Stomach smooth muscle (tissue), 2 donors: ENCODE measurements at regions not wholly inside any gene's neighbourhood (a gene's known extent, or its start where the extent isn't known, plus 50 kb on each side); places are given as distances from the start of the nearest gene placed in this dataset.

Experiments
- H3K27ac ChIP-seq: one replicate; pipeline ENCODE4 v1.7.0; 2013; ENCODE audit warnings: mild to moderate bottlenecking, low read length, inconsistent platforms
- H3K27me3 ChIP-seq, 2 donors: one replicate each; pipeline ENCODE4 v1.7.0; 2013; ENCODE audit warnings: low read length in 2 of 2; ENCODE audit not compliant: insufficient read depth in 2 of 2, control insufficient read depth in 1 of 2
- H3K36me3 ChIP-seq, 2 donors: one replicate each; pipeline ENCODE4 v1.7.0; 2013; ENCODE audit warnings: low read length in 2 of 2; ENCODE audit not compliant: control insufficient read depth in 2 of 2, insufficient read depth in 2 of 2
- H3K4me1 ChIP-seq: one replicate; pipeline ENCODE4 v1.7.0; 2013; ENCODE audit warnings: low read length; ENCODE audit not compliant: control insufficient read depth, insufficient read depth
- H3K4me3 ChIP-seq, 2 donors: one replicate each; pipeline ENCODE4 v1.7.0; 2013; ENCODE audit warnings: low read length in 2 of 2
- H3K9ac ChIP-seq, 2 donors: one replicate each; pipeline ENCODE4 v1.7.0; 2013; ENCODE audit warnings: low read length in 2 of 2, mild to moderate bottlenecking in 1 of 2
- H3K9me3 ChIP-seq, 2 donors: one replicate each; pipeline ENCODE4 v1.7.0; 2013; ENCODE audit warnings: low read length in 2 of 2; ENCODE audit not compliant: control insufficient read depth in 2 of 2
- donor health status: healthy.
- donor health status: Pancreatic carcinoma.

GRCh38 chr13:62887046-62887445 lies 1471.4 kb upstream of the PCDH20 start:
- Histone ChIP-seq H3K9ac (no peak overlapping the region), H3K9me3 (peaks cover 0 to 4% of the 10 kb centered on the region in 2 donors), H3K36me3 (no peaks in the 10 kb centered on the region), H3K27me3 (no peaks in the 10 kb centered on the region), H3K4me1 (no peaks in the 10 kb centered on the region), H3K4me3 (no peak overlapping the region), H3K27ac (no peak overlapping the region)

- H3K4me3 ChIP-seq = no peak overlapping the region
- no peak overlapping the region for H3K9ac ChIP-seq
- no peaks in the 10 kb centered on the region for H3K4me1 ChIP-seq
Observed at GRCh38 chr13:62879071-62879470, 1463.4 kb upstream of the PCDH20 start.

GRCh38 chr13:62875118-62875640 lies 1459.5 kb upstream of the PCDH20 start:
- Histone ChIP-seq H3K27ac (no peak overlapping the region), H3K36me3 (no peaks in the 10 kb centered on the region), H3K9me3 (no peaks in the 10 kb centered on the region), H3K27me3 (no peaks in the 10 kb centered on the region), H3K9ac (no peak overlapping the region), H3K4me1 (no peaks in the 10 kb centered on the region), H3K4me3 (no peak overlapping the region)

More at GRCh38 chr13:62879071-62879470, 1463.4 kb upstream of the PCDH20 start:
- H3K27me3 ChIP-seq = no peaks in the 10 kb centered on the region
- H3K36me3 ChIP-seq = no peaks in the 10 kb centered on the region
- H3K27ac ChIP-seq = no peak overlapping the region
- no peaks in the 10 kb centered on the region for H3K9me3 ChIP-seq

GRCh38 chr13:62850331-62850730 lies 1434.7 kb upstream of the PCDH20 start:
- no peaks in the 10 kb centered on the region for H3K9me3 ChIP-seq
- H3K4me3 ChIP-seq = no peak overlapping the region
- H3K9ac ChIP-seq = no peak overlapping the region
- H3K36me3 ChIP-seq = no peaks in the 10 kb centered on the region
- H3K27ac ChIP-seq = no peak overlapping the region
- no peaks in the 10 kb centered on the region for H3K27me3 ChIP-seq
- H3K4me1 ChIP-seq = no peaks in the 10 kb centered on the region

- H3K36me3 ChIP-seq = no peaks in the 10 kb centered on the region
Observed at GRCh38 chr13:62847520-62847919, 1431.9 kb upstream of the PCDH20 start.

GRCh38 chr13:62846302-62846701 lies 1430.7 kb upstream of the PCDH20 start:
- no peak overlapping the region for H3K4me3 ChIP-seq

More at GRCh38 chr13:62847520-62847919, 1431.9 kb upstream of the PCDH20 start:
- H3K9ac ChIP-seq = no peak overlapping the region
- no peak overlapping the region for H3K4me3 ChIP-seq
- H3K4me1 ChIP-seq = no peaks in the 10 kb centered on the region
- H3K27ac ChIP-seq = no peak overlapping the region
- H3K27me3 ChIP-seq = no peaks in the 10 kb centered on the region
- H3K9me3 ChIP-seq = no peaks in the 10 kb centered on the region

GRCh38 chr13:62839338-62839737 lies 1423.7 kb upstream of the PCDH20 start:
- no peak overlapping the region for H3K4me3 ChIP-seq
- no peak overlapping the region for H3K9ac ChIP-seq
- H3K9me3 ChIP-seq = no peaks in the 10 kb centered on the region
- H3K27me3 ChIP-seq = no peaks in the 10 kb centered on the region
- H3K27ac ChIP-seq = no peak overlapping the region
- H3K4me1 ChIP-seq = no peaks in the 10 kb centered on the region
- H3K36me3 ChIP-seq = no peaks in the 10 kb centered on the region

More at GRCh38 chr13:62846302-62846701, 1430.7 kb upstream of the PCDH20 start:
- no peaks in the 10 kb centered on the region for H3K27me3 ChIP-seq
- H3K9me3 ChIP-seq = no peaks in the 10 kb centered on the region
- no peak overlapping the region for H3K9ac ChIP-seq
- no peaks in the 10 kb centered on the region for H3K4me1 ChIP-seq
- no peaks in the 10 kb centered on the region for H3K36me3 ChIP-seq
- H3K27ac ChIP-seq = no peak overlapping the region

- H3K9ac ChIP-seq = no peak overlapping the region
- no peaks in the 10 kb centered on the region for H3K36me3 ChIP-seq
- H3K27me3 ChIP-seq = no peaks in the 10 kb centered on the region
- no peak overlapping the region for H3K27ac ChIP-seq
- H3K9me3 ChIP-seq = no peaks in the 10 kb centered on the region
- H3K4me1 ChIP-seq = no peaks in the 10 kb centered on the region
- no peak overlapping the region for H3K4me3 ChIP-seq
Observed at GRCh38 chr13:62838929-62839328, 1423.3 kb upstream of the PCDH20 start.

- no peaks in the 10 kb centered on the region for H3K9me3 ChIP-seq
- no peak overlapping the region for H3K4me3 ChIP-seq
Observed at GRCh38 chr13:62837895-62838294, 1422.2 kb upstream of the PCDH20 start.

GRCh38 chr13:62829486-62829885 lies 1413.8 kb upstream of the PCDH20 start:
- no peak overlapping the region for H3K27ac ChIP-seq
- no peaks in the 10 kb centered on the region for H3K4me1 ChIP-seq
- H3K36me3 ChIP-seq = no peaks in the 10 kb centered on the region

More at GRCh38 chr13:62837895-62838294, 1422.2 kb upstream of the PCDH20 start:
- Histone ChIP-seq H3K27me3 (no peaks in the 10 kb centered on the region), H3K9ac (no peak overlapping the region), H3K4me1 (no peaks in the 10 kb centered on the region), H3K27ac (no peak overlapping the region), H3K36me3 (no peaks in the 10 kb centered on the region)

GRCh38 chr13:62799931-62800436 lies 1384.3 kb upstream of the PCDH20 start:
- Histone ChIP-seq H3K27me3 (no peaks in the 10 kb centered on the region), H3K36me3 (no peaks in the 10 kb centered on the region), H3K4me1 (no peaks in the 10 kb centered on the region), H3K4me3 (no peak overlapping the region), H3K27ac (no peak overlapping the region), H3K9me3 (no peaks in the 10 kb centered on the region), H3K9ac (no peak overlapping the region)

More at GRCh38 chr13:62829486-62829885, 1413.8 kb upstream of the PCDH20 start:
- Histone ChIP-seq H3K9me3 (no peaks in the 10 kb centered on the region), H3K4me3 (no peak overlapping the region), H3K9ac (no peak overlapping the region), H3K27me3 (no peaks in the 10 kb centered on the region)
